ENCODE measurements at regions not wholly inside any gene's neighbourhood (a gene's known extent, or its start where the extent isn't known, plus 50 kb on each side); places are given as distances from the start of the nearest gene placed in this dataset.
"Not testable (repeated sequence)": the region's sequence is repeated elsewhere in the genome, so short reads cannot be mapped to it uniquely, and the experiment has no call there.

- DNase-seq (ENCODE audit: low spot score), result no peak
Measured at GRCh38 chr5:63563008-63563917, 399.0 kb downstream of the HTR1A start.

- peak; percentile 17 for DNase-seq (ENCODE audit: low spot score)
Measured at GRCh38 chr5:63555874-63556273, 406.4 kb downstream of the HTR1A start.

- no peak for DNase-seq (ENCODE audit: low spot score)
Measured at GRCh38 chr5:63554191-63554590, 408.1 kb downstream of the HTR1A start.

GRCh38 chr5:63553073-63553472, 409.2 kb downstream of the HTR1A start:
- no peak for DNase-seq (ENCODE audit: low spot score)

GRCh38 chr5:63535840-63536602, 426.2 kb downstream of the HTR1A start:
- DNase-seq (ENCODE audit: low spot score), result no peak

DNA sequence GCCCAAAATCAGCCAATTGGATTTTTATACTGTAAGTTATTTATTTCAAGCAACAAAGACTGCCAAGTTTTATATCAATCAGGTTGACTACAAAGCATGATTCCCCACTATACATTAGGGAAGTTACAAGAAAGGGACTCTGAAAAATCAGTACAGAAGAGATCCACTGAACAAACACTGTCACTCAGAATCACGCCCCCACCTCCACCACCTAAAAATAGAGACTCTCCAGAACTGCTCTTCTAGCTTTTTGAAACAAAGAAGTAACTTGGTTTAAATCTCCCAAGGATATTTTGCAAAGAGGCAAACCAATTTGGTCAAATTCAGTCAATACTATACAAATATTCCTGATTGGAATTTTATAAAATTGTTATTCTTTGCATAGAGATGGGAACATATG, 438.0 kb downstream of the HTR1A start:
- DNase-seq (ENCODE audit: low spot score), result no peak

DNA sequence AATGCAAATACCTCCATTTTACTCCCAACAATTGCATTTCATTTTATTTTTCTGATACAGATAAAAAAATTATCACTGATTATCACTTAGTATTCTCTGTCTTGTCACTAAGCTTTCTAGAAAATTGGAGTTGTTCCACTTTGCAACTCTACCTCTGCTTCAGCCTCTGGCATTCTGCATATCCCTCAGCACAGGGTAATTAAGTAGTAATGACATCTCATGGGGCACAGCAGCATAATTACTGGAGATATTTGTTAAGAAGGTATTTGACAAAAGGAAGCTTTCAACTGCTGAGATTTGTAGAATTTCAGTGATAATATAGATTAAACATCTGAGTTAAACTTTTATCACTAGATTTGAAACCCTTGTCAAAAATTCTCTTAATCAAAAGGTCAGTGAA, 446.2 kb downstream of the HTR1A start:
- no peak for DNase-seq (ENCODE audit: low spot score)

GRCh38 chr5:63500242-63500641, 462.0 kb downstream of the HTR1A start:
- DNase-seq (ENCODE audit: low spot score), result no peak

- no peak for DNase-seq (ENCODE audit: low spot score)
Measured at GRCh38 chr5:63495225-63495624, 467.0 kb downstream of the HTR1A start.

DNA sequence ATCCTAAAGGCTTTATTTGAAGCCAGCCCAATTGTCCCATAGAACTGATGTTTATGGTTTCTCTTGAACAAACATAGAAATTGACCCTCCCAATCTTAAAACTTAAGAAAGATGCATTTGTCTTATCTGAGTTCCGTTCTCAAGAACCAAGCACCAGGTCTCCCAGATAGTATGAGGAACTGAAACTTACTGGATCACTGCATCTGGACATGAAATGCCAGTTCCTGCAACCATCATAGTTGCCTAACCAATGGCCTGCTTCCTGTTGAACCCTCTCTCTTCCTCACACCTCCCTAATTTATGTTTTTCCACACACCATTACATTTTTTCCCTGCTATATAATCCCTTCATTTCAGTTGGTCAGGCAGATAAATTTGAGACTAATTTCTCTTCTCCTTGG, 478.9 kb downstream of the HTR1A start:
- no peak for DNase-seq (ENCODE audit: low spot score)

GRCh38 chr5:63473335-63473967, 488.8 kb downstream of the HTR1A start:
- DNase-seq (ENCODE audit: low spot score), result no peak

DNA sequence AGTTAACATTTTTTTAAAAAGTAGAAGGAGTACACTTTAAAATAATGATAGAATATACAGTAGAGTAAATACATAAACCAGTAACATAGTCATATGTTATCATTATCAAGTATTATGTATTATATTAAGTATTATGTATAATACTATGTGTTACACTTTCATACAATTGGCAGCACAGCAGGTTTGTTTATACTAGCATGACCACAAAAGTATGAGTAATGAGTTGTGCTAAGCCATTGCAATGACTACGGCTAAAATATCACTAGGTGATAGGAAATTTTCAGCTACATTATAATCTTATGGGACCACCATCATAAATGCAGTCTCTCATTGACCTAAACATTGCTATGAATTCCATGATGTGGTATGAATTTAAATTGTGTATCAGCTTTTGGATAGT, 506.0 kb downstream of the HTR1A start:
- DNase-seq (ENCODE audit: low spot score), result no peak

- DNase-seq (ENCODE audit: low spot score), result no peak
Measured at GRCh38 chr5:63451188-63451587, 511.1 kb downstream of the HTR1A start.

- DNase-seq (ENCODE audit: low spot score), result peak; percentile 1
Measured at GRCh38 chr5:63439537-63439936, 522.7 kb downstream of the HTR1A start.

GRCh38 chr5:63409737-63410136, 552.5 kb downstream of the HTR1A start:
- DNase-seq (ENCODE audit: low spot score), result no peak

- DNase-seq (ENCODE audit: low spot score), result no peak
Measured at GRCh38 chr5:63408984-63409383, 553.3 kb downstream of the HTR1A start.

DNA sequence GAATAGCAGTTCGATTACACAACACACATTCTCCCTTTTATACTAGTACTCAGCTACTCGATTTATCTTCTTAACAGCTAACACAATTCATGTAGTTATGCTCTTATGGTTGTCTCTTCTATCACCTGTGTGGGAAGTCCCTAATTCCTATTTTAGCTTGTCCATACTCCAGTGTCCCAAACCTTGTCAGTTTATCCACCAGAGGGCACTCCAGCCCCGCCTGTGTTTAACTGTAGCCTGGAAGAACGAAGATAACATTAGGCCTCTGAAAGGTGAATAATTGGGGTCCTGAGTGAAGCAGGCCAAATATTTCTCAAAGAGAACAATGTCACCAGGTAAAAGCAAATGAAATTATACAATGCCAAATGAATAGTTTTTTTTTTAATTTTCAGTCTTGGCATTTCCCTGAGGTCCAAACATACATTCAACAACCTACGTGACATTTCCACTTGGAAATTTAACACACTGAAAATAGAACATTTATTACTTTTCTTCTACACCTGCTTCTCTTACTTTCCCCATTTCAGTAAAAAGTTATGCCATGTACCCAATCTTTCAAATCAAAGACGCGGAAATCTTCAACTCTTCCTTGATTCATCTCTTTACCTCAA, 560.7 kb downstream of the HTR1A start:
- peak; percentile 58 for DNase-seq (ENCODE audit: low spot score)

DNA sequence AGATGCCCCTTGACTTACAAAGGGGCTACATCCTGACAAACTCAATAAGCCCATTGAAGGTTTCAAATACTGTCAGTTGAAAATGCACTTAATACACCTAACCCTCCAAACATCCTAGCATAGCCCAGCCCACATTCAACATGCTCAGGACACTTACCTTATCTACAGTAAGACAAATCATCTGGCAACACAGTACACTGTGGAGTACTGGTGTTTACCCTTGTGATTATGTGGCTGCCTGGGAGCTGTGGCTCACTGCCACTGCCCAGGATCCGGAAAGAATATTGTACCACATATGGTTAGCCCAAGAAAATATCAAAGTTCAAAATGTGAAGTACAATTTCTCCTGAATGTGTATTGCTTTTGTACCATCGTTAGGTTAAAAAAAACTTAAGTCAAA, 562.2 kb downstream of the HTR1A start:
- DNase-seq (ENCODE audit: low spot score), result no peak

GRCh38 chr5:63398346-63398745, 563.9 kb downstream of the HTR1A start:
- no peak for DNase-seq (ENCODE audit: low spot score)

GRCh38 chr5:63388188-63388587, 574.1 kb downstream of the HTR1A start:
- DNase-seq (ENCODE audit: low spot score), result not testable (repeated sequence)

- DNase-seq (ENCODE audit: low spot score), result no peak
Measured at GRCh38 chr5:63375851-63376250, 586.4 kb downstream of the HTR1A start.

- DNase-seq (ENCODE audit: low spot score), result no peak
Measured at GRCh38 chr5:63374085-63374484, 588.2 kb downstream of the HTR1A start.

Measured in umbilical cord (tissue), 1 donor.